ENCODE measurements at regions not wholly inside any gene's neighbourhood (a gene's known extent, or its start where the extent isn't known, plus 50 kb on each side); places are given as distances from the start of the nearest gene placed in this dataset.

- intact Hi-C loops (cut with micrococcal nuclease; ENCODE audit: unreplicated experiment) (no loop called here), in situ Hi-C loops (cut with HindIII; ENCODE audit: low pct_unique_long_range_greater_than_20kb, low sequenced_read_pairs) (no loop called here)
- no peak for DNase-seq (ENCODE audit: low read depth, low spot score)
- Histone ChIP-seq H3K36me3 (ENCODE audit: control insufficient read depth, insufficient read depth, low read length) (no peaks in the 10 kb centered on the region; the same call in 1 of the 2 replicates), H3K4me1 (ENCODE audit: control insufficient read depth, insufficient read depth, low read length) (no peaks in the 10 kb centered on the region), H3K27me3 (ENCODE audit: control insufficient read depth, insufficient read depth, low read length) (no peaks in the 10 kb centered on the region), H3K4me3 (ENCODE audit: low read depth in 2 of 2, low read length in 2 of 2) (no peak overlapping the region), H3K9me3 (ENCODE audit: control insufficient read depth, insufficient read depth, low read depth, low read length) (no peaks in the 10 kb centered on the region), H3K27ac (ENCODE audit: low read length) (no peak overlapping the region)
- BruUV-seq (replicated peaks): no TSS peak
- no peak for TF ChIP-seq TCF7L2 (IDR thresholded peaks at IDR 0.05; ENCODE audit: low read depth, low read length)
- no peak for TF ChIP-seq SIN3A (IDR thresholded peaks at IDR 0.05; ENCODE audit: borderline replicate concordance, insufficient read depth, low read depth, low read length)
- TF ChIP-seq, protein P1, sequence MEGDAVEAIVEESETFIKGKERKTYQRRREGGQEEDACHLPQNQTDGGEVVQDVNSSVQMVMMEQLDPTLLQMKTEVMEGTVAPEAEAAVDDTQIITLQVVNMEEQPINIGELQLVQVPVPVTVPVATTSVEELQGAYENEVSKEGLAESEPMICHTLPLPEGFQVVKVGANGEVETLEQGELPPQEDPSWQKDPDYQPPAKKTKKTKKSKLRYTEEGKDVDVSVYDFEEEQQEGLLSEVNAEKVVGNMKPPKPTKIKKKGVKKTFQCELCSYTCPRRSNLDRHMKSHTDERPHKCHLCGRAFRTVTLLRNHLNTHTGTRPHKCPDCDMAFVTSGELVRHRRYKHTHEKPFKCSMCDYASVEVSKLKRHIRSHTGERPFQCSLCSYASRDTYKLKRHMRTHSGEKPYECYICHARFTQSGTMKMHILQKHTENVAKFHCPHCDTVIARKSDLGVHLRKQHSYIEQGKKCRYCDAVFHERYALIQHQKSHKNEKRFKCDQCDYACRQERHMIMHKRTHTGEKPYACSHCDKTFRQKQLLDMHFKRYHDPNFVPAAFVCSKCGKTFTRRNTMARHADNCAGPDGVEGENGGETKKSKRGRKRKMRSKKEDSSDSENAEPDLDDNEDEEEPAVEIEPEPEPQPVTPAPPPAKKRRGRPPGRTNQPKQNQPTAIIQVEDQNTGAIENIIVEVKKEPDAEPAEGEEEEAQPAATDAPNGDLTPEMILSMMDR (IDR thresholded peaks at IDR 0.05): peak; percentile 38
- ChIA-PET CTCF (no interaction called here), POLR2A (no interaction called here)
- ATAC-seq: no peak
These were observed 188.4 kb upstream of the TSHZ2 start for GRCh38 chr20:52783769-52784168.

- in situ Hi-C loops (cut with HindIII; ENCODE audit: low pct_unique_long_range_greater_than_20kb, low sequenced_read_pairs) (no loop called here), intact Hi-C loops (cut with micrococcal nuclease; ENCODE audit: unreplicated experiment) (no loop called here)
- BruUV-seq (replicated peaks): no TSS peak
- Histone ChIP-seq H3K36me3 (ENCODE audit: control insufficient read depth, insufficient read depth, low read length) (no peaks in the 10 kb centered on the region; the same call in 1 of the 2 replicates), H3K27ac (ENCODE audit: low read length) (no peak overlapping the region), H3K4me3 (ENCODE audit: low read depth in 2 of 2, low read length in 2 of 2) (no peak overlapping the region), H3K9me3 (ENCODE audit: control insufficient read depth, insufficient read depth, low read depth, low read length) (no peaks in the 10 kb centered on the region), H3K4me1 (ENCODE audit: control insufficient read depth, insufficient read depth, low read length) (no peaks in the 10 kb centered on the region), H3K27me3 (ENCODE audit: control insufficient read depth, insufficient read depth, low read length) (no peaks in the 10 kb centered on the region)
- no peak for TF ChIP-seq SIN3A (IDR thresholded peaks at IDR 0.05; ENCODE audit: borderline replicate concordance, insufficient read depth, low read depth, low read length)
- TF ChIP-seq, protein P1 (IDR thresholded peaks at IDR 0.05): no peak
- no peak for TF ChIP-seq TCF7L2 (IDR thresholded peaks at IDR 0.05; ENCODE audit: low read depth, low read length)
- TF ChIP-seq POLR2AphosphoS5 (IDR thresholded peaks at IDR 0.05; ENCODE audit: low read depth, low read length): no peak
- TF ChIP-seq, protein P2, sequence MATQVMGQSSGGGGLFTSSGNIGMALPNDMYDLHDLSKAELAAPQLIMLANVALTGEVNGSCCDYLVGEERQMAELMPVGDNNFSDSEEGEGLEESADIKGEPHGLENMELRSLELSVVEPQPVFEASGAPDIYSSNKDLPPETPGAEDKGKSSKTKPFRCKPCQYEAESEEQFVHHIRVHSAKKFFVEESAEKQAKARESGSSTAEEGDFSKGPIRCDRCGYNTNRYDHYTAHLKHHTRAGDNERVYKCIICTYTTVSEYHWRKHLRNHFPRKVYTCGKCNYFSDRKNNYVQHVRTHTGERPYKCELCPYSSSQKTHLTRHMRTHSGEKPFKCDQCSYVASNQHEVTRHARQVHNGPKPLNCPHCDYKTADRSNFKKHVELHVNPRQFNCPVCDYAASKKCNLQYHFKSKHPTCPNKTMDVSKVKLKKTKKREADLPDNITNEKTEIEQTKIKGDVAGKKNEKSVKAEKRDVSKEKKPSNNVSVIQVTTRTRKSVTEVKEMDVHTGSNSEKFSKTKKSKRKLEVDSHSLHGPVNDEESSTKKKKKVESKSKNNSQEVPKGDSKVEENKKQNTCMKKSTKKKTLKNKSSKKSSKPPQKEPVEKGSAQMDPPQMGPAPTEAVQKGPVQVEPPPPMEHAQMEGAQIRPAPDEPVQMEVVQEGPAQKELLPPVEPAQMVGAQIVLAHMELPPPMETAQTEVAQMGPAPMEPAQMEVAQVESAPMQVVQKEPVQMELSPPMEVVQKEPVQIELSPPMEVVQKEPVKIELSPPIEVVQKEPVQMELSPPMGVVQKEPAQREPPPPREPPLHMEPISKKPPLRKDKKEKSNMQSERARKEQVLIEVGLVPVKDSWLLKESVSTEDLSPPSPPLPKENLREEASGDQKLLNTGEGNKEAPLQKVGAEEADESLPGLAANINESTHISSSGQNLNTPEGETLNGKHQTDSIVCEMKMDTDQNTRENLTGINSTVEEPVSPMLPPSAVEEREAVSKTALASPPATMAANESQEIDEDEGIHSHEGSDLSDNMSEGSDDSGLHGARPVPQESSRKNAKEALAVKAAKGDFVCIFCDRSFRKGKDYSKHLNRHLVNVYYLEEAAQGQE (IDR thresholded peaks at IDR 0.05; ENCODE audit: insufficient read depth in 1 of 2, low read depth in 2 of 2, low read length in 1 of 2): no peak
- ATAC-seq (no peak), DNase-seq (ENCODE audit: low read depth, low spot score) (no peak)
- CTCF ChIA-PET: no interaction called here
- POLR2A ChIA-PET: no interaction called here
These were observed 191.7 kb upstream of the TSHZ2 start for GRCh38 chr20:52780462-52780861.
